Naive thymus-derived CD8-positive, alpha-beta T cell (primary cell): ENCODE measurements at regions not wholly inside any gene's neighbourhood (a gene's known extent, or its start where the extent isn't known, plus 50 kb on each side); places are given as distances from the start of the nearest gene placed in this dataset.

Experiments used
- ATAC-seq, 2 donors: fragments of 150-1000 bp; cut with Tn5 transposase in 1 of 2; sonication (Bioruptor Pico), chemical (Tn5 transposase) in 1 of 2; 1 replicate in 1 of 2; 2 replicates in 1 of 2; pipeline ENCODE4 v1.10.0; 2021; ENCODE audit warnings: mild to moderate bottlenecking in 2 of 2, moderate library complexity in 2 of 2
- POLR2A ChIA-PET: fragments of 350-600 bp; sonication (Branson Sonifier 250); formaldehyde crosslinking; loops from one replicate; lab custom pipeline; 2021; ENCODE audit warnings: antibody characterized with exemption; lab: Charles Lee
- DNase-seq, 10 donors: peaks; one replicate each; pipeline versions ENCODE4 v3.0.0 to v3.0.0-alpha.2; 2020 to 2022
- H3K27ac Mint-ChIP-seq, 10 donors: one replicate each; pipeline ENCODE4 v1.8.0; 2020 to 2022; ENCODE audit warnings: mild to moderate bottlenecking in 10 of 10, mixed read lengths in 10 of 10, moderate library complexity in 4 of 10, inconsistent platforms in 1 of 10
- H3K27me3 Mint-ChIP-seq, 5 donors: one replicate each; pipeline ENCODE4 v1.8.0; 2021 to 2022; ENCODE audit warnings: mixed read lengths in 5 of 5
- H3K36me3 Mint-ChIP-seq, 3 donors: one replicate each; pipeline ENCODE4 v1.8.0; 2020 to 2022; ENCODE audit warnings: mixed read lengths in 3 of 3, mild to moderate bottlenecking in 2 of 3, inconsistent platforms in 1 of 3
- H3K4me1 Mint-ChIP-seq, 4 donors: one replicate each; pipeline ENCODE4 v1.8.0; 2021 to 2022; ENCODE audit warnings: mixed read lengths in 4 of 4
- H3K4me3 Mint-ChIP-seq, 10 donors: one replicate each; pipeline ENCODE4 v1.8.0; 2020 to 2022; ENCODE audit warnings: mild to moderate bottlenecking in 10 of 10, mixed read lengths in 10 of 10, moderate library complexity in 6 of 10, inconsistent platforms in 1 of 10
- H3K9me3 Mint-ChIP-seq, 9 donors: one replicate each; pipeline ENCODE4 v1.8.0; 2020 to 2022; ENCODE audit warnings: mixed read lengths in 9 of 9, mild to moderate bottlenecking in 3 of 9, inconsistent platforms in 1 of 9, moderate library complexity in 1 of 9

DNA sequence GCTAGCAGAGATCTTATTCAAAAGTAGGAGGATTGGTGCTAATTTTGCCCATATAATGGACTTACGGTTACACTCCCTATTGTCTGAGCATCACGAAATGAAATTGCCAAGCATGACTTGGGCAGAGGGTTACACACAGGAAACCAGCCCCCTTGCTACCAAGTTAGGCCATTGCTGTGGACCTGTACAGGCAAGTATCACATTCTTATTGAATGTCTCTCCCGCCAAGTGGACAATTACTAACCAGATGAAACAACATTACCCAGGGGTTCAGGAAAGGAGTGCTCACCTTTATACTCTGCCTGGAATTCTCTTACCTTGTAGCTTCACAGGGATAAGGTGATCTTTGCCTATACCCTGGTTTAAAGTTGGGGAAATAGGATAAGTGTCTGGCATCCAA is 70.6 kb upstream of the TOX3 start:
- H3K4me3 Mint-ChIP-seq = no peak overlapping the region
- no peaks in the 10 kb centered on the region for H3K36me3 Mint-ChIP-seq
- ATAC-seq (no peak), DNase-seq (no peak)
- H3K4me1 Mint-ChIP-seq = no peaks in the 10 kb centered on the region
- POLR2A ChIA-PET = no interaction called here
- no peak overlapping the region for H3K27ac Mint-ChIP-seq
- H3K27me3 Mint-ChIP-seq = peaks cover 0 to 10% (median 4%) of the 10 kb centered on the region in 5 donors
- H3K9me3 Mint-ChIP-seq = peaks cover 0 to 26% (median 5%) of the 10 kb centered on the region in 9 donors

DNA sequence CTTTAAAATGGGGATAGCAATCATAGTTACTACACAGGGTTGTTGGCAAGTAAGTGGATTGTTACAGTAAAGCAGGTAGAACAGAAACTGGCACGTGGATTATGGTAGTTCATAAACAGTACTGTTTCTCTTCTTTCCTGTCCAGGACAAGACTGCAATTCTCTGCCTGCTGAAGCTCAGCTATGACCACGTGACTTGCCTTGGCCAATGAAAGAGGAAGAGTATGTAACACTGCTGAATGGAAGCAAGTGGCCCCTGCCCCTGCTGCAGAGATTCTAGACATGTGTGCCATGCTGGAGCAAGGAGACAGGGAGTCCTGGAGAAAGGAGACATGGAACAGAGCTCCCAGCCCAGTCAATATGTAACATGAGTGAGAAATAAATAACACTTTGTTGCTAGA is 66.6 kb upstream of the TOX3 start:
- H3K4me1 Mint-ChIP-seq = no peaks in the 10 kb centered on the region

DNA sequence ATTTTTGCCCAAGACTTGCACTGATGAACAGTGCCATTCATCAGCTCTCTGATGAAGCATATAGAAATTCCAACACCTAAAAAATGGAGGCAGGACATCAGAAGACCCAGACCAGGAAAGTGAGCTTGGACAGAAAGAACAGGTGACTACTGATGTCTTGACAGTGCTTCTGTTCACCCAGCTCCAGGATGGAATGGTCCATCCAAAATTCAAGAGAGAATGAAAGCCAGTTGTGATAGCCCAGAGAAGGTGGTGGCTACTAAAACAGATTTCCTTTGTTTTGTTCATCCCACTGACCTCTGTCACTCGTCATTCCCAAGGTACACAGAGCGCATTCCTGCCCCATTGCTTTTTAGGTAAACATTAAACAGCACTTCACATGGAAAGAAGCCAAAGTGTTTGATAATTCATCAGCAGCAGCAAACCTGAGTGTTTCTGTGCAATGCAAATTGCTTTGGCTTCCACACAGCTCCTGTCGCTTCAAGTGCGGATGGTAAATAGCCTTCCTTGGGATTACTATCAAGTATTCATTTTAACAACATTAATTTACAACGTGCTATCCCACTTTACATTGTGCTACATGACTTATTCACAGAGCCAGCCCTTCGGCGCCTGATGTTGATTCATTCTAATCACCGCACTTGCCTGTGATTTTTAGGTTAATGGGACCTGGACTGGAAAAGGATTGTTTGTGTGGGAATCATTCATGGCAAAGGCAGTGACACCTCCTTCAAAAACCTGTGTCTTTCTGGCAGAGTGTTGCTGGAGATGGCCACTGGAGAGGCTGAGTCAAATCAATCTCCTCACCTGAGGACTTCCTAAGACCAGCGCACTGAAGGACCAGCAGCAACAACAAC is 65.1 kb upstream of the TOX3 start:
- no peak overlapping the region for H3K4me3 Mint-ChIP-seq
- ATAC-seq (no peak), DNase-seq (no peak)
- peaks cover 0 to 4% (median 0%) of the 10 kb centered on the region in 5 donors for H3K27me3 Mint-ChIP-seq
- POLR2A ChIA-PET = no interaction called here
- peaks cover 0 to 27% (median 2%) of the 10 kb centered on the region in 9 donors for H3K9me3 Mint-ChIP-seq
- H3K36me3 Mint-ChIP-seq = peaks cover 0 to 4% (median 0%) of the 10 kb centered on the region in 3 donors
- no peaks in the 10 kb centered on the region for H3K4me1 Mint-ChIP-seq
- H3K27ac Mint-ChIP-seq = no peak overlapping the region

More for the DNA sequence above, 66.6 kb upstream of the TOX3 start:
- no peak overlapping the region for H3K27ac Mint-ChIP-seq
- H3K27me3 Mint-ChIP-seq = peaks cover 0 to 4% (median 0%) of the 10 kb centered on the region in 5 donors
- POLR2A ChIA-PET = no interaction called here
- peaks cover 0 to 34% (median 4%) of the 10 kb centered on the region in 9 donors for H3K9me3 Mint-ChIP-seq
- ATAC-seq (no peak), DNase-seq (no peak)
- peaks cover 0 to 4% (median 0%) of the 10 kb centered on the region in 3 donors for H3K36me3 Mint-ChIP-seq
- no peak overlapping the region for H3K4me3 Mint-ChIP-seq

DNA sequence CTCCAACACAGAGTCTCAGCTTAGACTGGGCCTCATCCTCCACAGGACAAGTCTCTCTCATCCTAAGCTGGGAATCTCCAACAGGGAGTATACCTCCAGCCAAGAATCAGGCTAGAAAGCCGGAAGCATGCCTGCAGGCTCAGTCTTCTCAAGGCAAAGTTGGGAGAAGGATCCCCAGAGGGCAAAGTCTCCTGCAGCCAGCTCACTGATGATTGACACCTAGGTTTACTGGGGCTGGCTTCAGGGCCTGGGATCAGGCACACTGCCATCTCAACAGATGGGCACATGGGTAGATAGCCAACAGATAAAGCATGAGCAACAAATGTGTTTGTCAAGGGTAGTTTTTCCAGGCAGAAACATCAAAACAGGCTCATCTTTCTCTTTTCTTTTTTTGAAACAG is 56.1 kb upstream of the TOX3 start:
- Mint-ChIP-seq H3K27ac (no peak overlapping the region), H3K9me3 (peaks cover 0 to 2% (median 0%) of the 10 kb centered on the region in 9 donors), H3K27me3 (peaks cover 0 to 5% (median 0%) of the 10 kb centered on the region in 5 donors), H3K36me3 (no peaks in the 10 kb centered on the region), H3K4me3 (no peak overlapping the region), H3K4me1 (peaks cover 0 to 2% (median 0%) of the 10 kb centered on the region in 4 donors)
- POLR2A ChIA-PET = no interaction called here
- ATAC-seq (no peak), DNase-seq (no peak)

DNA sequence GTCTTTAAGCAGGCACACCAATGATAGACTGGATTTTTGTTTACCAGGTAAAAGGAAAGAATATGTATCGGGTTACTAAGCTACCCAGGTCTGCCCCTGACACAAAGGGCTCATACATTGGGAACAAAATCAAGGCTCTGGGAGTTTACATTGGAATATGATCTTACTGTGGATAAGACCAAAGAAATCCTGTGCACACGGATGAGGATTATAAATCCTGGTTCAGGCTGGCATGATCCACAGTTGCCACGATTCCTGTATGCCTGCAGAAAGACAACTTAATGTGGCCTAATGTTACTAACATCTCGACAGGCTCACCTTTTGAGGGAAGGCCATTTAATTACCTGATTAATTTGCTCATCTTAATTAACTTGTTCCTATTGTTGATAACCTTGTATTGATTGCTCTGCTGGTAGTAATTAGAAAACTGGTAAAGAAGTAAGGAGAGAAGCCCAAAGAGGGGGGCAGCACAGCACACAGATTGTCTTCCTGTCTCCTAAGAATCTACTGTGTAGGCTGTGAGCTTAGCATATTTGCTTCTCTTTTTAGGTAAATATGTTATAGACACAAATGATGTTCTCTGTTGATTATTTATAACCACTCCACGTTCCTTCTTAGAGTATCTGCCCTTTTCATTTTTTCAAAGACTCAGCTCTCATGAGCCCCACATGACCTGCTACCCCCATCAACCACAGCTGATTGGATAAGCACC is 51.0 kb upstream of the TOX3 start:
- POLR2A ChIA-PET = no interaction called here
- DNase-seq (no peak), ATAC-seq (no peak)
- H3K27ac Mint-ChIP-seq = no peak overlapping the region
- H3K4me1 Mint-ChIP-seq = peaks cover 0 to 2% (median 0%) of the 10 kb centered on the region in 4 donors
- no peaks in the 10 kb centered on the region for H3K36me3 Mint-ChIP-seq
- H3K9me3 Mint-ChIP-seq = peaks cover 0 to 9% (median 0%) of the 10 kb centered on the region in 9 donors
- H3K27me3 Mint-ChIP-seq = peaks cover 0 to 5% (median 0%) of the 10 kb centered on the region in 5 donors
- H3K4me3 Mint-ChIP-seq = no peak overlapping the region

DNA sequence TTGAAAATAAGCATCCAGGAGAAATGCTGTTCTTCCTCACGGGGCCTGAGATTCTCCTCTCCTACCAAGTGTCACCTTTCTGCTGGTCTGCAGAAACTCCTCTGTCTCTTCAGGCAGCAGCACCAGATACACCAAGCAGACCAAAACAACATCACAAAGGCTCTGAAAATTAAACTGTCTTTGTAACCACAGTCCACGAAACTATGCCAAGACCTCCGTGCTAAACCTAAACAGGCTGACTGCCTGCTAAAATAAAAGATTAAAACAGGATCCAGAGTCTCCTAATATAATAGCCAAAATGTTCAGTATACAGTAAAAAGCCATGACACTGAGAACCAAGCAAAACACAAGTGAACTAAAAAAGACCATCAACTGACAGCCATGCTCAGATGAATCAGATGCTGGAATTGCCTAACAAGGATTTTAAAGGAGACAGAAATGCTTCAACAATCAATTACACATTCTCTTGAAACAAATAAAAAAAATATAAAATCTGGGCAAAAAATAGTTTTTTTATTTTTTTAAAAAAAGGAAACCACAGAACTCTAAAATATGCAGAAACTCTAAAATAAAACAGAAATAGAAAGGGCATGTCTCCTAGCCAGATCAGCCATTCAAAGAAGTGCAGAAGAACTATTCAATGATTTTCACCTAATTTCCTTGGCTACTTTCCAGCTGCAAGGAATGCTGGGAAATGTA is 50.3 kb upstream of the TOX3 start:
- Mint-ChIP-seq H3K27ac (no peak overlapping the region), H3K4me1 (peaks cover 0 to 2% (median 0%) of the 10 kb centered on the region in 4 donors), H3K4me3 (no peak overlapping the region), H3K9me3 (peaks cover 0 to 9% (median 0%) of the 10 kb centered on the region in 9 donors), H3K36me3 (no peaks in the 10 kb centered on the region), H3K27me3 (peaks cover 0 to 5% (median 0%) of the 10 kb centered on the region in 5 donors)
- ATAC-seq (no peak), DNase-seq (no peak)
- POLR2A ChIA-PET = no interaction called here
